ENCODE measurements at regions not wholly inside any gene's neighbourhood (a gene's known extent, or its start where the extent isn't known, plus 50 kb on each side); places are given as distances from the start of the nearest gene placed in this dataset.
A peak's percentile ranks its signal among the peaks of the same experiment; 100 is the strongest.
"Not testable (repeated sequence)": the region's sequence is repeated elsewhere in the genome, so short reads cannot be mapped to it uniquely, and the experiment has no call there.

DNA sequence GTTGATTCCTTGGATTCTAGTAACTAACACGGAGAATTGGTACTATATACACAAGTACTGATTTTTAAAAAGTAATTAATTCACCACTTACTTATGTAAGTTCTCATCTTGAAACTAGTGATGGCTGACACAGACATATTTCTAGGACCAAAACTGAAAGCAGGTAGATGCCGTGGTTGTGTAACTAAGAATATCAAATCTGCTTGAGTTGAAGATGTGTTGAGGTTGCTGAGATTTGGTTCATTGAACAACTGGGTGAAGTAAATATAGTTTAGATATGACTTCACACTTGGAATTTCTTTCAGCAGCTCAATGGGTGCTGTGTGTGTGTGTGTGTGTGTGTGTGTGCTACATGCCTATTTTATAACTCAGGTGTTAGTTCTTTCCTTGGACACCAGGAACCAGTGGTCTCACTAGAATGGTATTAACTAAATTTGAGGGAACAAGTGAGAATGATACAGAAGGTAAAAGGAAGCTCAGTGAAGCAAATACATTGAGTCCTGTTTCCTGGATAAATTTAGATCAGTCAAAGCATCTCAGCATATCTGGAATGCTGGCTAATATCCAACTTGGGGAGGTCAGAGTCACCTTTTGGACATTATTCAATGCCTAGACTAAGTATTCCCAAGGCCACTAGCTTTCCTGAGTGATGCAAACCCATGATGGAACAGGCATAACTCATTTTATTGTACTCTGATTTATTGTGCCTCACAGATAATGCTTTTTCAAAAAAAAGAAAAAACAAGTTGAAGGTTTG, 110.7 kb upstream of the ZEB2 start:
- no peak for DNase-seq

DNA sequence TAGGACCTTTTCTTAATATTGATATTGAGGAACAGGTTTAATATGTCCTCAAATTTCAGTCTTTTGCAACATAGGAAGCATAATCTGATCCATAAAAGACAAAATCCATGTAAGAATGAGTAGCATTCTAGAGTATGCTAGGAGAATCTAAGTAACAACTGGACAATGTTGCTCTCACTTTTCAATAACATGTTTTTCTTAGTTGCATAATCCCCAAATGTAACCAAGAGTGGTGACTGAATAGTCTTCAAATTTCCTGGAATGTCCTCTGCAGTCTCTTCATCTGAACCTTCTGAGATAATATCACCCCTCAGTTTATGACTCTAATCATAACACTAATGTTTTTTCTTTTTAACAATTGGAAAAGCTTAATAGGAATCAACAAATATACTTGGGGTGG, 110.0 kb upstream of the ZEB2 start:
- no peak for DNase-seq

- no peak for DNase-seq
Measured at GRCh38 chr2:144628566-144628965, 108.6 kb upstream of the ZEB2 start.

DNA sequence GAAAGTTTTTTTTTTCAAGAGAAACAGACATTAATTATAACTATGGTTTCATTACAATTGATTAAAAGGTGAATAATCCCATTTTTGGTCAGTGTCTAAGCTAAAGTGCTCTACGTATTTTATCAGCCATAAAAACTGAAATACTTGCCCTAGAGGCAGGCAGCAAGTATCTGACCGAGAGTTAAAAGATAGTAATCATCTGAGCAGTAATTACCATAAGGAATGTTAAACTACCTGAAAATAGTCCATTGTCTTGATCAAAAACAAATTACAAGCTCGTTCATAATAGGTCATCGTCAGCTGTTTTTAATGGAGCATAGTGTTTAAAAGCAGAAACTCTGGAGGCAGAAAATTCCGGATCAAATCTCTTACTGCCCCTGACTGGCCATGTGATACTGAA, 105.7 kb upstream of the ZEB2 start:
- no peak for DNase-seq

GRCh38 chr2:144625226-144625625, 105.3 kb upstream of the ZEB2 start:
- no peak for DNase-seq

GRCh38 chr2:144624451-144624850, 104.5 kb upstream of the ZEB2 start:
- no peak for DNase-seq

DNA sequence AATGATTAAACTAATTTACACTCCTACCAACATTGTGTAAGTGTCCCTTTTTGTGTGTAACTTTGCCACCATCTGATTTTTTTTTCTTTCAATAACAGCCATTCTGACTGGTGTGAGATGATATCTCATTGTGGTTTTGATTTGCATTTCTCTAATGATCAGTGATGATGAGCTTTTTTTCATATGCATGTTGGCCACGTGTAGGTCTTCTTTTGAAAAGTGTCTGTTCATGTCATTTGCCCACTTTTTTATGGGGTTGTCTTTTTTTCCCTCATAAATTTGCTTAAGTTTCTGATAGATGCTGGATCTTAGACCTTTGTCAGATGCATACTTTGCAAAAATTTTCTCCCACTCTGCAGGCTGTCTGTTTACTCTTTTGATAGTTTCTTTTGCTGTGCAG, 102.5 kb upstream of the ZEB2 start:
- DNase-seq = not testable (repeated sequence)

DNA sequence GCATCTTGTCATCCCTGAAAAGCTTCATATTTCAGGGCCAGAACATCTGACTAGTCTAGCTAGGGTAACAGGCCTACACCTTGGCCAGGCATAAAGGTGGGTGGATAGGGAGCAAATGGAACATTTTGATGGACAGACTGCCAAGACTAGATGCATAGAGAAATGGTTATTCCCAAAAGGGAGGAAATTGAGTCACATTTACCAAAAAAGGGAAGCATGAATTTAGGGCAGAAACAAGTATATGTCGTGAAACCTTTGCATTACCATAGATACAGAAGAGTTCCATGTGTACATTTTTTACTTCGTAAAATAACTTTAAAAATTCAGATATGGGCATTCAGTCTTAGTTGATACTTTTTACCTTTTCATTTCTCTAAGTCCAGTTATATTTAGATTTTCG, 101.3 kb upstream of the ZEB2 start:
- no peak for DNase-seq

DNA sequence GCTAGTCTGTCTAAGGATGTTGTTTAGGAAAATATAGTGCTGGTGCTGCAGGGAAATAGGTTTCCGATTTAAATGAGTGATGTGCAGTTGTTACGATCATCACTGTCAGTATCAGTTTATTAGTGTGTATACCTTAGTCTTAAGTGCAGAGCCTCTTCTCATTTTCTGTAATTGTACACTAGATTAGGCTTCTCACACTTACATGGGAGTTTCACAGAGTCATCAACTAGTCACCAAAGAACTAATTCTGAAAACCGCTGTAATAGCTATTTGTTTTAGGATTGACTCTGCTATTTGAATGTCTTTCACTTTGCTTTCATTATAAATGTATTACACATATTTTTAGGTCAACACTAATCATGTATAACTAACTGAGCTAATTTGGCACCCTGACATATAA, 99.8 kb upstream of the ZEB2 start:
- DNase-seq = no peak

DNA sequence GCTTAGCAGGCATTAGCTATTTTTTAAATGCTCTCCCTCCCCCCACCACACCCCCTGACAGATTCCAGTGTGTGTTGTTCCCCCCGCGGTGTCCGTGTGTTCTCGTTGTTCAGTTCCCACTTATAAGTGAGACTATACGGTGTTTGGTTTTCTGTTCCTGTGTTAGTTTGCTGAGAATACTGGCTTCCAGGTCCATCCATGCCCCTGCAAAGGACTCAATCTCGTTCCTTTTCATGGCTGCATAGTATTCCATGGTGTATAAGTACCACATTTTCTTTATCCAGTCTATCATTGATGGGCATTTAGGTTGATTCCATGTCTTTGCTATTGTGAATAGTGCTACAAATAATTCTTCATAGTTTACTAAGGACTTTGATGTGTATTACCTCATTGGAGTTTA, 97.3 kb upstream of the ZEB2 start:
- not testable (repeated sequence) for DNase-seq

DNA sequence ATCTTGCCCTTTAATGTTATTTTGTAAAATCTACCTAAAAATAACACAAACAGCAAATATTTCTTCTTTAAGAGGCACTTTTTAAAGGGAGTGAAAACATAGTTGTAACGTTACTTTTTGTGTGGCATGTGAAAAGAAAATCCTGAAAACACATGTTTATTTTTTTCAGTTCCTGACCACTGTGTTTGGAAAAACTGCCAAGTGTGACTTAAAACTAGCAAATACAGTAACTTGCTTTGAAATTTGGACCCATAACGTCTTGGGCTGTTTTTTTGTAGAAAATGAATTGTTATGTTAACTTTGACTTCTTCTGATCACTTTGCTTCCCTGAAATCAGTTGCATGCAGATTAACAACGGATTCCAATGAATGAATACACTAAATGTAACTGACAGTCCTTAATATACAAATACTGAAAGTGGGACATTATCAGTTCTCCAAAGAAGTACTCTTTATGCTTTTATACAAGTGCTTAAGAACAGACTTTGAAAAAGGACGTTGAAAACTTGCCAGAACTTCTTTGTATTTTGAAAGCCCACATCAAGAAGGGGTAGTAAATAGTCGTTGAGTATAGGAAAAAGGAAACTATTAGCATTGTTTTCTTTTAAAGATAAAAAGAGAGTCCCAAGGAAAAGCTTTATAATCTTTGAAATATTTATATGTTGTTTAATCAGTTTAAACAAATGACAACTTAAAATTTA, 96.1 kb upstream of the ZEB2 start:
- no peak for DNase-seq

DNA sequence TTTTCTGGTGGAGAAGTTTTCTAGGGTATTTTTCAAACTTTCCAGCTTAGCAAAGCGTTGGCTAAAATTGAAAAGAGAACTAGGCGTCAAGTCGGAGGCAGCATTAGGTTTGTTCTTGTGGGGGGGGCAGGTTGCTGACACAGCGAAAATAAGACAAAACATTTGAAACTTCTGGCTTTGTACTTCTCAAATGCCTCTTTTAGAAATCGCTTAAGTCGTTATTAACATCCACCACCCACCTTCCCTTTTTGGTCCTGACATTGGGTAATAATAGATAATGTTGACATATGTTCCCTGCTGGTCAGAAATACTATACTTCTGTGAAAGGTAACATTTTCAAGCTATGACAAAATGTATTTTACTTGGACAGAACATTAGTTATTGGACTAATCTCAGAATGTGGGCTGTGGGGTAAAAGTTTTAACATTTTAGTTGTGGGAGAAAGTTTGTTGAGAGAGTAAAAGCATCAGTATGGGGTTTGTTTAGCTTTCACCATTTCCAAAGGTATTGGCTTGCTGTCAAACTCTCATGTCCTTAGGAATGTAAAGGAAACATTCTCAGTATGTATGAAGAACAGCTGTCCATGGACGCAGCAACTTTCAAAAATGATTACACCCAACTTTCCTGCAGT, 88.1 kb upstream of the ZEB2 start:
- no peak for DNase-seq

GRCh38 chr2:144607099-144607498, 87.2 kb upstream of the ZEB2 start:
- no peak for DNase-seq

GRCh38 chr2:144606466-144607095, 86.7 kb upstream of the ZEB2 start:
- DNase-seq = peak in 1 of 2 donors; percentile 30

- no peak for DNase-seq
Measured at GRCh38 chr2:144605231-144605840, 85.4 kb upstream of the ZEB2 start.

DNA sequence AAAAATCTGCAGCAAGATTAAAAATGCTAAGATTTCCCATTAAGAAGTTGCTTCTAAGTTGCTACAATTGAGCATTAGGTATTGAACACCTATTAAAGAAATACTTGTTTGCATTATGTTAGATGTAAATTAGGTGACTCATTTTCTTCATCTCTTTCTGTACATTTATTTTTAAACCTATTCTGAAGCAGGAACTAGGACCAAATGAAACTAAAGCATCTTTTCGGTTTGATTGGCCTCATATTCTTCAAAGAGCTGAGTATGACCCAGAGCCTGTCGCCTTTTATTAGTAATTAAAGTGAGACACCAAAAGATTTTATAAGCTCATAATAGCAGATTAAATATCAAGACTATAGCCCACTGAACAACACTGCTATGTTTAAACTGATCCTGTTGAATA, 83.4 kb upstream of the ZEB2 start:
- no peak for DNase-seq

- DNase-seq = no peak
Measured at GRCh38 chr2:144598906-144599305, 79.0 kb upstream of the ZEB2 start.

- DNase-seq = no peak
Measured at GRCh38 chr2:144597894-144598593, 78.1 kb upstream of the ZEB2 start.

- DNase-seq = no peak
Measured at GRCh38 chr2:144597388-144597787, 77.5 kb upstream of the ZEB2 start.

DNA sequence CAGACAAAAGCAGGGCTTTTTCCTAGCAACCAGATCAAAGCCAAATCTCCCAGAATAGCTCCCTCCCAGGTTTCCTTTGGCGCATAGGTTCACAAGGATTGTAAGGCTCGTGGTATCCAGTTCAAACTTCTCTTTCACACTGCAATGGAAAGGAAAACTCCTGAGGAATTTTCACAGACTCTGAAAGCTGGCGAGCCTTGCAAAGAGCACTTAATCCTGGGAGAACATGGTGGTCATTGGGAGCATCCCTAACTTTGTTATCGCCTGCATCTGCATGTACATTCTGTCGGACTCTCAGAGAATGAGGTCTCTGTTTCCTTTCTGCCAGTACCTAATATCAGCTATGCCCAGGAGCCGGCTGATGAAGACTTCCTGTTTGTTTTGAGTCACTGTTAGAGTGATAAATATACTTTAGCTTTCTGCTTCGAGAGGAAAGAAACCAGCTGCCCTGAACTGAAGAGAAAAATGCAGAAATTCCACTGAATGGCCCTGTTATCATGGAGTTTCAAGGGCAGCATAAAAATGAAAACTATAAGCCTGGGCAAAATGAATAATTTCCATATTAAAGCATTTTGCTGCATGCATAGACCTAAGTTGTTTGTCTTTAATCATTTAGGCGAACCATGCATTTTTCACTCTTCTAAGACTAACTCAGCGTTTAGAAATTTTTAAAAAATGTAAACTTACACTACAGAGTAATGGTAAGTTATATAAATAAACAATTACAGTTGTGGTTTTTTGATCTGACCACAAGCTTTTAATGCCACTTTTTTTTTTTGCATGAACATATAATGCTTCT, 76.4 kb upstream of the ZEB2 start:
- peak in 1 of 2 donors; percentile 70 for DNase-seq

DNA sequence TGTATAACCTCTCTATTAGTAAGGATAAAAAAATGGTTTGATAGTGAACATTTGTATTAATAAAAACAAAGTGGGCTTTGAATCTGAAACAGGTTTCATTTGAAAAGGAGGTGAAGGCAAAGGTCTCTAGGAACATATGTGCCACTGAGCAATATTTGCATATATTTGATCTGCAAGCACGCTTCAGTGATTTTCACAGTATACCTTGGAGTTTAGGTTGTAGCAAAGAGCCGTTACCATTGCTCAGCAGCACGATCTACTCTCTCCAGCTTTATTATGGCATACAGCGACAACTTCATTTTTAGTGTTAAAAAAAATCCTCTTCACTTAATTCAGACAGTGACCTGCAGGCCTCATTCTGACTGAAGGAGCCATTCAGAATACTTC, 75.8 kb upstream of the ZEB2 start:
- no peak for DNase-seq

GRCh38 chr2:144595279-144595678, 75.4 kb upstream of the ZEB2 start:
- no peak for DNase-seq
